ENCODE measurements at regions not wholly inside any gene's neighbourhood (a gene's known extent, or its start where the extent isn't known, plus 50 kb on each side); places are given as distances from the start of the nearest gene placed in this dataset.

DNA sequence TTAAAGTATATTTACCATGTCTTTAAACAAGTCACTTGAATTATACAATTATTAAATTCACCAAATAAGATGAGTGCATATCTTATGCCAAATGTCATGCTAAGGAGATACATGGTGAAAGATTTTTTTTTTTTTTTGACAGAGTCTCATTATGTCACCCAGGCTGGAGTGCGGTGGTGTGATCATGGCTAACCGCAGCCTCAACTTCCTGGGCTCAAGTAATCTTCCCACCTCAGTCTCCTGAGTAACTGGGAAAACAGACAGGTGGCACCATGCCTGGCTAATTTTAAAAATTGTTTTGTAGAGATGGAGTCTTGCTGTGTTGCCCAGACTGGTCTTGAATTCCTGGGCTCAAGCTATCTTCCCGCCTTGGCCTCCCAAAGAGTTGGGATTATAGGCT is 149.0 kb upstream of the GOT2 start:
- TF ChIP-seq REST (IDR thresholded peaks at IDR 0.05; ENCODE audit: insufficient read depth in 1 of 2, low read depth in 2 of 2, low read length in 1 of 2) (no peak), SIN3A (IDR thresholded peaks at IDR 0.05; ENCODE audit: borderline replicate concordance, insufficient read depth, low read depth, low read length) (no peak), POLR2AphosphoS5 (IDR thresholded peaks at IDR 0.05; ENCODE audit: low read depth, low read length) (no peak), TCF7L2 (IDR thresholded peaks at IDR 0.05; ENCODE audit: low read depth, low read length) (no peak)
- TF ChIP-seq, protein P1, sequence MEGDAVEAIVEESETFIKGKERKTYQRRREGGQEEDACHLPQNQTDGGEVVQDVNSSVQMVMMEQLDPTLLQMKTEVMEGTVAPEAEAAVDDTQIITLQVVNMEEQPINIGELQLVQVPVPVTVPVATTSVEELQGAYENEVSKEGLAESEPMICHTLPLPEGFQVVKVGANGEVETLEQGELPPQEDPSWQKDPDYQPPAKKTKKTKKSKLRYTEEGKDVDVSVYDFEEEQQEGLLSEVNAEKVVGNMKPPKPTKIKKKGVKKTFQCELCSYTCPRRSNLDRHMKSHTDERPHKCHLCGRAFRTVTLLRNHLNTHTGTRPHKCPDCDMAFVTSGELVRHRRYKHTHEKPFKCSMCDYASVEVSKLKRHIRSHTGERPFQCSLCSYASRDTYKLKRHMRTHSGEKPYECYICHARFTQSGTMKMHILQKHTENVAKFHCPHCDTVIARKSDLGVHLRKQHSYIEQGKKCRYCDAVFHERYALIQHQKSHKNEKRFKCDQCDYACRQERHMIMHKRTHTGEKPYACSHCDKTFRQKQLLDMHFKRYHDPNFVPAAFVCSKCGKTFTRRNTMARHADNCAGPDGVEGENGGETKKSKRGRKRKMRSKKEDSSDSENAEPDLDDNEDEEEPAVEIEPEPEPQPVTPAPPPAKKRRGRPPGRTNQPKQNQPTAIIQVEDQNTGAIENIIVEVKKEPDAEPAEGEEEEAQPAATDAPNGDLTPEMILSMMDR (IDR thresholded peaks at IDR 0.05): no peak

Measured in Panc1 (cell line).